ENCODE measurements at regions not wholly inside any gene's neighbourhood (a gene's known extent, or its start where the extent isn't known, plus 50 kb on each side); places are given as distances from the start of the nearest gene placed in this dataset.

DNA sequence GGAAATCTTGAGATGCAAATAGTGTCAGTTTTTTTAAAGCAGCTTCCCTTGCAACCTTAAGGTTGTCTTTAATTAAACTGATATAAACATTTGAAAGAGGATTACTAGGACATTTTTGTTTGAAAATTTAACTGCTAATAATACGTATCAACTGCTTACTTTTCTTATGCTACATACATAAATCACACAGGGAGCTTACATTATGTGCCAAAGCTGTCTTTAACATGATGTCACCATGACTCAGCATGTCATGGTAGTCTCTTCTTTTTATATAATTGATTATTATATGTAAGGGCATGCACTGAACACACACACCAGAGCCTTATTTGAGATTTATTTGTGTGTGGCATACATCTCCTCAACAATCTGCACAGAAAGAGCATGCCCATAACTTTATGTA, 63.0 kb upstream of the PTHLH start:
- peaks cover 2% of the 10 kb centered on the region in 2 experiments; a peak in 1 of 4 replicates for H3K4me1 Mint-ChIP-seq
- H3K27me3 Mint-ChIP-seq (ENCODE audit: low read depth): no peaks in the 10 kb centered on the region
- Histone ChIP-seq H3K9me3 (ENCODE audit: control insufficient read depth, low read depth, low read length) (no peaks in the 10 kb centered on the region), H2BK120ac (ENCODE audit: low read depth, low read length, poor library complexity, severe bottlenecking) (no peak overlapping the region), H3K4me1 (ENCODE audit: insufficient read depth, low read length) (no peaks in the 10 kb centered on the region), H3K4me2 (ENCODE audit: insufficient read depth, insufficient read length, low read length) (no peak overlapping the region), H2BK20ac (ENCODE audit: low read depth, low read length, poor library complexity, severe bottlenecking) (no peak overlapping the region), H2AK5ac (ENCODE audit: insufficient read length, low read length) (no peak overlapping the region), H3K27ac (ENCODE audit: insufficient read length, low read depth, low read length) (no peak overlapping the region), H3K79me1 (ENCODE audit: insufficient read depth, low read depth, low read length, poor library complexity, severe bottlenecking) (no peaks in the 10 kb centered on the region), H3K79me2 (ENCODE audit: insufficient read depth, low read length) (no peaks in the 10 kb centered on the region), H3K23me2 (ENCODE audit: insufficient read length, low read depth, low read length, poor library complexity, severe bottlenecking) (no peaks in the 10 kb centered on the region), H4K91ac (ENCODE audit: insufficient read length, low read depth, low read length) (no peak overlapping the region), H3T11ph (ENCODE audit: low read length) (no peak overlapping the region), H2BK12ac (ENCODE audit: insufficient read length, low read depth, low read length) (no peak overlapping the region), H2BK15ac (ENCODE audit: low read depth, low read length) (no peak overlapping the region), H4K5ac (ENCODE audit: insufficient read length, low read depth, low read length) (no peak overlapping the region), H3K56ac (ENCODE audit: insufficient read length, low read depth, low read length) (no peak overlapping the region), H3K14ac (ENCODE audit: insufficient read depth, low read length) (no peak overlapping the region), H3K9ac (ENCODE audit: extremely low read depth, insufficient read length, low read length) (no peak overlapping the region), H4K8ac (replicated peaks; ENCODE audit: insufficient read length, low read depth, low read length) (no peak overlapping the region), H3K4ac (ENCODE audit: low read depth, low read length) (no peak overlapping the region), H4K20me1 (ENCODE audit: control insufficient read depth, insufficient read depth, insufficient read length) (no peaks in the 10 kb centered on the region), H3K23ac (ENCODE audit: insufficient read length, low read depth, low read length) (no peak overlapping the region), H3K27me3 (ENCODE audit: insufficient read depth, low read length) (no peaks in the 10 kb centered on the region), H2AFZ (ENCODE audit: low read length) (no peak overlapping the region), H2BK5ac (ENCODE audit: insufficient read length, low read length) (no peak overlapping the region), H3K18ac (ENCODE audit: insufficient read length, low read depth, low read length) (no peak overlapping the region)
- H3K27ac Mint-ChIP-seq: no peak overlapping the region
- H3K9me3 Mint-ChIP-seq: no peaks in the 10 kb centered on the region
- H3K4me3 Mint-ChIP-seq: no peak overlapping the region
- TF ChIP-seq, protein P1, sequence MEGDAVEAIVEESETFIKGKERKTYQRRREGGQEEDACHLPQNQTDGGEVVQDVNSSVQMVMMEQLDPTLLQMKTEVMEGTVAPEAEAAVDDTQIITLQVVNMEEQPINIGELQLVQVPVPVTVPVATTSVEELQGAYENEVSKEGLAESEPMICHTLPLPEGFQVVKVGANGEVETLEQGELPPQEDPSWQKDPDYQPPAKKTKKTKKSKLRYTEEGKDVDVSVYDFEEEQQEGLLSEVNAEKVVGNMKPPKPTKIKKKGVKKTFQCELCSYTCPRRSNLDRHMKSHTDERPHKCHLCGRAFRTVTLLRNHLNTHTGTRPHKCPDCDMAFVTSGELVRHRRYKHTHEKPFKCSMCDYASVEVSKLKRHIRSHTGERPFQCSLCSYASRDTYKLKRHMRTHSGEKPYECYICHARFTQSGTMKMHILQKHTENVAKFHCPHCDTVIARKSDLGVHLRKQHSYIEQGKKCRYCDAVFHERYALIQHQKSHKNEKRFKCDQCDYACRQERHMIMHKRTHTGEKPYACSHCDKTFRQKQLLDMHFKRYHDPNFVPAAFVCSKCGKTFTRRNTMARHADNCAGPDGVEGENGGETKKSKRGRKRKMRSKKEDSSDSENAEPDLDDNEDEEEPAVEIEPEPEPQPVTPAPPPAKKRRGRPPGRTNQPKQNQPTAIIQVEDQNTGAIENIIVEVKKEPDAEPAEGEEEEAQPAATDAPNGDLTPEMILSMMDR (conservative IDR thresholded peaks at IDR 0.05): no peak
- H3K36me3 Mint-ChIP-seq (ENCODE audit: insufficient read depth in 1 of 3, low read depth in 3 of 3): no peaks in the 10 kb centered on the region
- no peak for DNase-seq
- WGBS (ENCODE audit: extremely low coverage, insufficient read length, low lambda C conversion rate): no CpG with 5 or more reads among the region's 1 CpG

All from H9 (cell line).